Karpas-422 (cell line): ENCODE measurements at regions not wholly inside any gene's neighbourhood (a gene's known extent, or its start where the extent isn't known, plus 50 kb on each side); places are given as distances from the start of the nearest gene placed in this dataset.
"Not testable (repeated sequence)": the region's sequence is repeated elsewhere in the genome, so short reads cannot be mapped to it uniquely, and the experiment has no call there.

Experiments used
- DNase-seq: peaks from one replicate; pipeline ENCODE4 v3.0.0-alpha.2; 2015
- H2AFZ ChIP-seq: fragments of 200-600 bp; sonication (generic); 2 replicates; pipeline ENCODE4 v1.6.1; 2014; ENCODE audit warnings: antibody characterized with exemption, low read length, mixed read lengths
- H3K27ac ChIP-seq: fragments of 200-600 bp; sonication (generic); 2 replicates; pipeline ENCODE4 v1.5.1; 2014; ENCODE audit warnings: mild to moderate bottlenecking, low read length, moderate library complexity
- H3K27me3 ChIP-seq: fragments of 200-600 bp; sonication (generic); 2 replicates; pipeline ENCODE4 v1.6.1; 2014; ENCODE audit warnings: low read length, mixed read lengths
- H3K36me3 ChIP-seq: fragments of 200-600 bp; sonication (generic); 2 replicates; pipeline ENCODE4 v1.6.1; 2014; ENCODE audit warnings: low read length, mixed read lengths; ENCODE audit not compliant: insufficient read depth
- H3K4me1 ChIP-seq: fragments of 200-600 bp; sonication (generic); 2 replicates; pipeline ENCODE4 v1.6.1; 2014; ENCODE audit warnings: mild to moderate bottlenecking, low read length, mixed read lengths
- H3K4me2 ChIP-seq: fragments of 200-600 bp; sonication (generic); 2 replicates; pipeline ENCODE4 v1.6.1; 2014; ENCODE audit warnings: low read length, low read depth, mild to moderate bottlenecking; ENCODE audit not compliant: poor library complexity, severe bottlenecking
- H3K4me3 ChIP-seq: fragments of 200-600 bp; sonication (generic); 2 replicates; pipeline ENCODE4 v1.5.1; 2014; ENCODE audit warnings: mild to moderate bottlenecking, antibody characterized with exemption, low read length, mixed read lengths
- H3K79me2 ChIP-seq: fragments of 200-600 bp; sonication (generic); 2 replicates; pipeline ENCODE4 v1.6.1; 2014; ENCODE audit warnings: mild to moderate bottlenecking, low read length, mixed read lengths
- H3K9ac ChIP-seq: fragments of 200-600 bp; sonication (generic); 2 replicates; pipeline ENCODE4 v1.6.0; 2014; ENCODE audit warnings: low read length
- H3K9me2 ChIP-seq: fragments of 200-600 bp; sonication (generic), shearing (Covaris generic); replicated peaks from 2 replicates; pipeline ENCODE4 v1.6.0; 2014; ENCODE audit warnings: mild to moderate bottlenecking, low read length, moderate library complexity; ENCODE audit not compliant: insufficient read depth
- H3K9me3 ChIP-seq: fragments of 300-700, 200-600 bp; sonication (generic); 2 replicates; pipeline ENCODE4 v1.6.1; 2014; ENCODE audit warnings: low read length, mixed read lengths
- H4K20me1 ChIP-seq: fragments of 200-600 bp; sonication (generic); 2 replicates; pipeline ENCODE4 v1.6.1; 2014; ENCODE audit warnings: mild to moderate bottlenecking, antibody characterized with exemption, low read length, low read depth; ENCODE audit not compliant: insufficient read depth

DNA sequence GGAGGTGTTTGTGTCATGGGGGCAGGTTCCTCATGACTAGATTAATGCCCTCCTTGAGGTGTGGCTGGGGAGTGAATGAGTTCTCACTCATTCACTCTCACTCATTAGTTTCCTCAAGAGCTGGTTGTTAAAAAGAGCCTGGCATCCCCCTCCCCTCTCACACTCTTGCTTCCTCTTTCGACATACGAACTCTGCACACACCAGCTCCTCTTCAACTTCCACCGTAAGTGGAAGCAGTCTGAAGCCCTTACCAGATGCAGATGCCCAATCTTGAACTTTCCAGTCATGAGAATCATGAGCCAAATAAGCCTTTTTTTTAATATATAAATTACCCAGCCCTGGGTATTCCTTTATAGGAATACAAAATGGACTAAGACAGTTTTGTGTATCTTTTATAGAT lies 82.5 kb downstream of the SPRY4 start:
- no peak overlapping the region for H3K9ac ChIP-seq
- no peaks in the 10 kb centered on the region for H3K27me3 ChIP-seq
- no peak overlapping the region for H3K4me3 ChIP-seq

DNA sequence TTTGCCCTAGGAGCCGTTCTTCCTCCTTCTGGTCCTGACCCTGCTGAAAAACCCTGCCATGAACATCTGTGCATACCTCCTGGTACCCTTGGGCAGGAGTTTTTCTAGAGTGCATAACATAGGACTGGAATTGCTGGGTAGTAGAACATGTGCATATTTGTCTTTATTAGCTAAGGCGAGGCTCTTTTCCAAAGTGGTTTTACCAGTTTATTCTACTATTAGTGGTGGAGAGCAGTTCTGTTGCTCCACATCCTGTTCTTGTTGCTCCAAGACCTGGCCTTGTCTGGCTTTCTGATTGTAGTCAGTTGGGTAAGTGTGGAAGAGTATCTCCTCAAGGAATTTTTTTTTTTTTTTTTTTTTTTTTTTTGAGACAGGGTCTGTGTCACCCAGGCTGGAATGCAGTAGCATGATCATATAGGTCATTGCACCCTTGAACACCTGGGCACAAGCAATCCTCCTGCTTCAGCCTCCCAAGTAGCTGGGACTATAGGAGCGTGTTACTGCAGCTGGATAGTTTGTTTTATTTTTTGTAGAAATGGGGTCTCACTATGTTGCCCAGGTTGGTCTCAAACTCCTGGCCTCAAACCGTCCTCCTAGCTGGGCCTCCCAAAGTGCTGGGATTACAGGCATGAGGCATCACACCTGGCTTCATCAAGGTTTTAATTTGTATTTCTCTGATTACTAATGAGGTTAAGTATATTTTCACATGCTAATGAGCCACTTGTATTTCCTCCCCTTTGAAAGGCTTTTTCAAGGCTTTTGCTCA lies 85.2 kb downstream of the SPRY4 start:
- H3K27ac ChIP-seq: no peak overlapping the region
- no peak for DNase-seq
- H2AFZ ChIP-seq: no peak overlapping the region
- H3K79me2 ChIP-seq: no peaks in the 10 kb centered on the region
- no peaks in the 10 kb centered on the region for H3K9me3 ChIP-seq
- H3K36me3 ChIP-seq: no peaks in the 10 kb centered on the region
- no peak overlapping the region for H3K4me3 ChIP-seq
- H3K4me2 ChIP-seq: no peak overlapping the region
- no peak overlapping the region for H3K9ac ChIP-seq
- H4K20me1 ChIP-seq: no peaks in the 10 kb centered on the region
- no peaks in the 10 kb centered on the region for H3K27me3 ChIP-seq
- no peaks in the 10 kb centered on the region for H3K4me1 ChIP-seq
- H3K9me2 ChIP-seq: no peaks in the 10 kb centered on the region

More for the DNA sequence above, 82.5 kb downstream of the SPRY4 start:
- Histone ChIP-seq H2AFZ (no peak overlapping the region), H3K27ac (no peak overlapping the region), H4K20me1 (no peaks in the 10 kb centered on the region), H3K9me2 (no peaks in the 10 kb centered on the region), H3K9me3 (no peaks in the 10 kb centered on the region), H3K4me1 (no peaks in the 10 kb centered on the region), H3K4me2 (no peak overlapping the region), H3K79me2 (no peaks in the 10 kb centered on the region), H3K36me3 (no peaks in the 10 kb centered on the region)
- DNase-seq: peak; percentile 54

DNA sequence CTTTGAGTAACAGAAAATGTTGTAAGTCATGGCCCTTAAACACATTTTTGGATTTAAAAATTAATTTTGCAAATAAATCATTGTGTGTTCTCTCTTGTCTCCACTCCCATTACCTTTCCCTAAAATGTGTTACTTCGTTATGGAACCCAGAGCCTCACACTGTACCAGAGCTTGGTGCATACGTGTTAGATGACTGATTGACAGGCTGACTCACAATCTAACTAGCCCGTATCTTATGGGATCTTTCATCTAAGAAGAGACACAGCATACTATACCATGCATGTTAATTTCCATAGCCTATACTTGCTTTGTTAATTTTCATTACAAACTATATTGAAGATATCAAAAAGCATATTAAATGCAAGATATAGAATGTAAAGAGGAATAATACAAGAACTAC lies 87.1 kb downstream of the SPRY4 start:
- Histone ChIP-seq H3K27me3 (no peaks in the 10 kb centered on the region), H3K9me2 (no peaks in the 10 kb centered on the region), H4K20me1 (no peaks in the 10 kb centered on the region), H3K4me1 (no peaks in the 10 kb centered on the region), H3K36me3 (no peaks in the 10 kb centered on the region), H3K9ac (no peak overlapping the region), H3K4me2 (no peak overlapping the region), H3K27ac (no peak overlapping the region), H3K4me3 (no peak overlapping the region), H3K9me3 (no peaks in the 10 kb centered on the region), H2AFZ (no peak overlapping the region), H3K79me2 (no peaks in the 10 kb centered on the region)
- no peak for DNase-seq

DNA sequence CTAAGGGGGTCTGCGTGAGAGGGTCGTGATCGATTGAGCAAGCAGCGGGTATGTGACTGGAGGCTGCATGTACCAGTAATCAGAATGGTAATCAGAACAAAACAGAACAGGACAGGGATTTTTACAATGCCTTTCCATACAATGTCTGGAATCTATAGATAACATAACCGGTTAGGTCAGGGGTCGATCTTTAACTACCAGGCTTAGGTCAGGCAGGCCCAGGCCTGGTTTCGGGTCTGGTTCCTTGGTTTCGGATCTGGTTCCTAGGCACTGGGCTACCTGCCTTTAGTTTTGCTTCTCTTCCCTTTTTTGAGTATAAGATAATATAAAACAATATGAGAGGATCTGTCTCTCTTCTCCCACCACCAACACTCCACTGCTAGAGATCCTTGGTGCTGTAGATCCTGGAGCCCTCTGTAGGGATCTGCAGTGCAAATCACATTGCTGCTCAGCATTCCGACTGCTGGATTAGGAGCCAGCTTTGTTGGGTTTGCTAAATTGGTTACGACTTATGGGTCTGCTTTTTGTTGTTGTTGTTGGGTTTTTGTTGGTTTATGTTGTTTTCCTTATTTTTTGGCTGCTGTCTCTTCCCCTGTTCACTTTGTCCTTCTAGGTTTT lies 88.0 kb downstream of the SPRY4 start:
- H3K4me2 ChIP-seq, H3K9ac ChIP-seq, H3K36me3 ChIP-seq, H3K9me2 ChIP-seq, H3K4me1 ChIP-seq, H3K4me3 ChIP-seq, H3K27me3 ChIP-seq, H2AFZ ChIP-seq, H3K79me2 ChIP-seq, H4K20me1 ChIP-seq, DNase-seq, H3K9me3 ChIP-seq, H3K27ac ChIP-seq: not testable (repeated sequence)

DNA sequence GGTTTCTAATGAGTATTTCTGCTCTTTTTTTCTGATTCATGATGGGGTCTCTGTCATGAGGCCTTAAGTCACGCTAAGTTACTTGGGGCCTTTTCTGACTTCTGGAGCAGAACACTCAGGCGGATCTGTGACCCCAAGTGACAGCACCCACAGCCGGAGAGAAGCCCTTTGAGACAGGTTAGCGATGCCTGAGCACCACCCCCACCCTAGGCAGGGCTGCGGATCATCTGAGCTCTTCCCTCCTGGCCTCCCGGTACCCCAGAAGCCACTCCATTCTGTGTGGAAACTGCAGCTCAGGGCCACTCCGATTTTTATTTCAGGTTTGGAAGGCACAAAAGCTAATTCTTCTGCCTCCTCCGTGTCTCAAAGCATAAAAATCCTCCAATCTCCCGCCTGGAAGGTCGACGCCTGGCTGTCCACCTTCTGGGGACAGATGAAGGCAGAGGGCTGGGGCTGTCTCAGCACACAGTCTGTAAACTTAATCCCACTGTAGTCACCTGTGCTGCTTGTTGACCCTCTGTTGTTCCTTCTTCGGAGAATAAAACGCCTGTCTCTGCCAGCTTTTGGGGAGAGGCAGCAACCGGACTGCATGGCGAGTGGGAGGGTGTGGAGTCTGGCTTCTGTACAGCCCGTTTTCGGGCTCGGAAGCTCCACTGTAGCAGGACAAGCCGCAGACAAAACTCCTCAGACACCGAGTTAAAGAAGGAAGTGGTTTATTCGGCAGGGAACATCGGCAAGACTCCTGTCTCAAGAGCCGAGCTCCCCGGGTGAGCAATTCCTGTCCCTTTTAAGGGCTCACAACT lies 88.8 kb downstream of the SPRY4 start:
- no peak for DNase-seq
- no peak overlapping the region for H3K4me3 ChIP-seq
- H2AFZ ChIP-seq: no peak overlapping the region
- no peak overlapping the region for H3K4me2 ChIP-seq
- no peaks in the 10 kb centered on the region for H3K27me3 ChIP-seq
- H3K9ac ChIP-seq: no peak overlapping the region
- no peaks in the 10 kb centered on the region for H3K79me2 ChIP-seq
- H3K27ac ChIP-seq: no peak overlapping the region
- no peaks in the 10 kb centered on the region for H3K9me3 ChIP-seq
- no peaks in the 10 kb centered on the region for H3K4me1 ChIP-seq
- no peaks in the 10 kb centered on the region for H4K20me1 ChIP-seq
- no peaks in the 10 kb centered on the region for H3K36me3 ChIP-seq
- H3K9me2 ChIP-seq: no peaks in the 10 kb centered on the region

DNA sequence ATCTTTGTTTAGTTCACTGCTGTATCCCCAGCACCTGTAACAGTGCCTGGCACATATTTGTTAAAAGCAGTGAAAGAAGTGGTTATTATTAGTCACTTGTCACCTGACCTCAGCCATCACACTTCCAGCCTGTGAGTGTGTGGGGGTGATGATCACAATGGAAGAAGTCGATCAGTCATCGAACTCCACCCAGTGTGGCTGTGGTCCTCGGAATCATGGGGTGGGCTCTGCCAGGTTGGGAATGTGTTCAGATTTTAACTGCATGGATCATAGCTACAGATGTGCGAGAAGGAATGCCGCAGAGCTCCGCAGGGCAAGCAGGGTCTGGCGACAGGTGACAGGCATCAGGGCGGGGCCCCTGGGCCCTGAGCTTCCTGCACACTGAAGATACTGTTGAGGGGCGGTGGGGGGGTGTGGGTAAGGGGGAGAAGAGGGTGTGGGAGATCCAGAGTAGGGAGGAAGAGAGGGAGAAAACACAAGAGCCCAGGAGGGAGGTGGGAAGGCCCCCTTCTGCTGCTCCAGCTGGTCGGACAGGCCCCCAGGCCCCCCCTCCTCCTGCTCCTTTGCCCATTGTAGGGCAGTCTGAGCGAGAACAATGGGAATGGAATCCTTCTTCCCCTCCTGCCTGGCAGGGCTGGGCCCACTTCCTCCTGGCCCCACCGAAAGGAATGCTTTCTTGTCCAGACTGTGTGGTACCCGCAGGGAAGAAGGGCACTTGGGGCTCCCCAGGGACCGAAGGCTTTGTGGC lies 89.6 kb downstream of the SPRY4 start:
- Histone ChIP-seq H4K20me1 (no peaks in the 10 kb centered on the region), H3K4me1 (no peaks in the 10 kb centered on the region), H3K9me2 (no peaks in the 10 kb centered on the region), H3K36me3 (no peaks in the 10 kb centered on the region), H2AFZ (no peak overlapping the region), H3K9ac (no peak overlapping the region), H3K9me3 (no peaks in the 10 kb centered on the region), H3K4me3 (no peak overlapping the region), H3K27ac (no peak overlapping the region), H3K79me2 (no peaks in the 10 kb centered on the region), H3K4me2 (no peak overlapping the region), H3K27me3 (no peaks in the 10 kb centered on the region)
- no peak for DNase-seq

DNA sequence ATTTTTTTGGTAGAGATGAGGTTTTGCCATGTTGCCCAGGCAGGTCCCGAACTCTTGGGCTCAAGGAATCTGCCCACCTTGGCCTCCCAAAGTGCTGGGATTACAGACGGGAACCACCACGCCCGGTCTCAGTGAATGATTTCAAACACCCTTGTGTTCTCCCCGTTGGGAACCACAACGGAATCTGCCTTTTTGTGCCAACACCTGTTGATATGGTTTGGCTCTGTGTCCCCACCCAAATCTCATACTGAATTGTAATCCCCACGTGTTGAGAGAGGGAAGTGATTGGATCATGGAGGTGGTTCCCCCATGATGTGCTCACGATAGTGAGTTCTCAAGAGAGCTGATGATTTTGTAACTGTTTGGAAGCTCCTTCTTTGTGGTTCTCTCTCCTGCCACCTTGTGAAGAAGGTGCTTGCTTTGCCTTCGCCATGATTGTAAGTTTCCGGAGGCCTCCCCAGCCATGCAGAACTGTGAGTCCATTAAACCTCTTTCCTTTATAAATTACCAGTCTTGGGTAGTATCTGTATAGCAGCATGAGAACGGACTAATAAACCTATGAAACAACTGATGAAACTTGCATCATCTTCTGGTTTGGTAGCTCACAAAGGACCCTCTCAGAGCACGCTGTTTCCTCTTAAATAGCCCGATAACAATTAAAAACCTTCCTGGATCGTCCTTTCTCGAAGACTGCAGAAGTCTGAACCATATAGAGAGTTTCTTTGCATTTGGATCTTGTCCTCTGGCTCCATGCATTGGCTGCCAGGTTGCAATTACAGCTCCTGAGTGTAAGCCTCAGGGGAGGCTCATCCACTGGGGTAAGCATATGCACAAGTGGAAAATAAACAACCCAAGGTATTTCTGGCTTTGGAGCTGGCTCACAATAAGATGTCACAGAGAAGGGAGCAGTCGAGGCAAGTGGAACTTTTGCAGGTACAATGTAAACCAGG lies 91.5 kb downstream of the SPRY4 start:
- Histone ChIP-seq H3K4me3 (no peak overlapping the region), H3K9ac (no peak overlapping the region), H3K79me2 (no peaks in the 10 kb centered on the region), H3K36me3 (no peaks in the 10 kb centered on the region), H2AFZ (no peak overlapping the region), H3K27me3 (no peaks in the 10 kb centered on the region), H3K9me2 (no peaks in the 10 kb centered on the region), H3K9me3 (no peaks in the 10 kb centered on the region), H3K27ac (no peak overlapping the region), H4K20me1 (no peaks in the 10 kb centered on the region), H3K4me2 (no peak overlapping the region), H3K4me1 (no peaks in the 10 kb centered on the region)
- no peak for DNase-seq
